T47D (cell line): ENCODE measurements at regions not wholly inside any gene's neighbourhood (a gene's known extent, or its start where the extent isn't known, plus 50 kb on each side); places are given as distances from the start of the nearest gene placed in this dataset.

Experiments used
- DNase-seq, 2 experiments: peaks; one replicate each; pipeline versions ENCODE4 v3.0.0 to v3.0.0-alpha.2; 2011 to 2012; ENCODE audit warnings: low read depth in 1 of 2, low spot score in 1 of 2
- JUND ChIP-seq: IDR thresholded peaks from 2 replicates; pipeline ENCODE4 v1.6.1; 2012; ENCODE audit warnings: low read depth
- in situ Hi-C: cut with HindIII; loops from 2 replicates; pipeline ENCODE4 v1.10.0; 2016; ENCODE audit warnings: low sequenced_read_pairs, low pct_unique_long_range_greater_than_20kb

- in situ Hi-C loops: no loop called here
- no peak for TF ChIP-seq JUND
- no peak for DNase-seq
Observed at GRCh38 chr5:29642601-29643000, 1550.9 kb upstream of the CDH6 start.

DNA sequence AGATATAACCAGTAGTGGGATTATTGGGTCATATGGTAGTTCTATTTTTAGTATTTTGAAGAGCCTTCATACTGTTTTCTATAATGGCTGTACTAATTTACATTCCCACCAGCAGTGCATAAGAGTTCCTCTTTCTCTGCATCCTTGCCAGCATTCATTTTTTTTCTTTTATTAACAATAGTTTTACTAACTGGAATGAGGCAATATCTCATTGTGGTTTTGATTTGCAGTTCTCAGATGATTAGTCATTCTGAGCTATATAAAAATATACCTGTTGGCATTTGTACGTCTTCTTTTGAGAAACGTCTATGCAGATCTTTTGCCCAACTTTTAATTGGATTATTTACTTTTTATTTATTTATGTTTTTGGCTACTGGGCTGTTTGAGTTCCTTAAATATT lies 1579.3 kb upstream of the CDH6 start:
- in situ Hi-C loops: no loop called here
- TF ChIP-seq JUND: no peak
- no peak for DNase-seq

DNA sequence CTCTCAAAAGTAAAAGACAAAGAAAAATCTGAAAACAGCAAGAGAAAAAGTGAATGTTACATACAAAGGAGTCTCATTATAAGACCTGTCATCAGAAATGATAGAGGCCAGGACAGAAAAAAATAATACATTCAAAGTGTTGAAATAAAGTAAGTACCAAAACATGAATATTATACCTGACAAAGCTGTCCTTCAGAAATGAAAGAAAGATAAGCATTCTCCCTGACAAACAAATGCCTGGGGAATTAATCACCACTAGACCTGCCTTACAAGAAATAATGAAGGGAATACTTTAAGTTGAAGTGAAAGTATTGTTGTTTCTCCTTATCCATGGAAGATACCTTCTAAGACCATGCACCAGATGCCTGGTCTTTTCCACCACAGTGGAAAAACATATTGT lies 1605.2 kb upstream of the CDH6 start:
- in situ Hi-C loops: no loop called here
- no peak for DNase-seq
- TF ChIP-seq JUND: no peak

DNA sequence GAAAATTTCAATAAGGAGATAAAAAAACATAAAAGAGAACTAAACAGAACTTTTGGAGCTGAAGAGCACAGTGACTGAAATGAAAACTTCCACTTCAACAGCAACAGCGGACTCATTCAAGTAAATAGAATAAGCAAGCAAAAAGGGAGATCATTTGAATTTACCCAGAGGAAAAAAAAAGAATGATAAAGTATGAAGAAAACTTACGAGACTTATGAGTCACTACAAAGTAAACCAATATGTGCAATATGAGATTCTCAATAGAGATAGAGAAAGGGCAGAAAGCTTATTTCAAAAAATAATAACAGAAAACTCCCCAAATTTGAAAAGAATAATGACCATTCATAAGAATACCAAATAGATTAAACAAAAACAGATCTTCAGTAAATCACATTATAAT lies 1605.7 kb upstream of the CDH6 start:
- TF ChIP-seq JUND: no peak
- in situ Hi-C loops: no loop called here
- no peak for DNase-seq

DNA sequence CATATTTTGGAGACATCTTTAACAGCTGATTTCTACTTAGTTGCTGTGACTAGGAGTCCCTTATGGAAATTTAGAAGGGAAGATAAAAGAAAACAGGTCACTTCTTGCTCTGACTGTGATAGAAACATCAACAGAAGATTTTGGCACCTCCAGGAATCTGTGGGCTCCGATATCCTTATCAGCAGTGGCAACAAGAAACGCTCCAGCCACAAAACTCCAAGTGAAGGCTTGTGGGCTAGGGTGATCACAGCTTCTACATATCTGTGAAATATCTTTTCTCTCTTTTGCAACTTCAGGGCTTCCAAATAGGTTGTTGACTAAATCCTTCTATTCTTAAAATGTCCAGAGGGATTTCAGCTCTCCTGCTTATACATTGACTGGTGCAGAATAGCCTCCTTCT lies 1625.5 kb upstream of the CDH6 start:
- DNase-seq: no peak
- in situ Hi-C loops: no loop called here
- no peak for TF ChIP-seq JUND

DNA sequence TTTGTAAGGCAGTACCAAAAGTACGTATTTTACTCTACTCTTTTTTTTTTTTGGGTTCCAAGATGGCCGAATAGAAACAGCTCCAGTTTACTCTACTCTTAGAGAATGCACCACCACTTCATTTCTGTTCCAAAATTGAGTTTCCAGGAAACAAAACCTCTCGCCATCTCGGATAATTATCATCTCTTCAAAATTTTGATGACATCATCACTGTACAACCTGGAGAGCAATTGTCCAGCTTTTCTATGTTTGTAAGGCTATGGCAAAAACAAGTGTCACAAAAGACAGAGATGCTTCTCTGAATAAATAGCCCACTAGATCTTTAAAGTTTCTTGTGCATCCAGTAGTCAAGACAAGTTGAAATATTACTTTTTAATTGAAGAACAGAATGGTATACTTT lies 1631.9 kb upstream of the CDH6 start:
- no peak for DNase-seq
- TF ChIP-seq JUND: no peak
- in situ Hi-C loops: no loop called here

GRCh38 chr5:29550523-29550922 lies 1643.0 kb upstream of the CDH6 start:
- in situ Hi-C loops: no loop called here
- DNase-seq: no peak
- no peak for TF ChIP-seq JUND

- no peak for DNase-seq
- in situ Hi-C loops: no loop called here
- TF ChIP-seq JUND: no peak
Observed at GRCh38 chr5:29548262-29548661, 1645.2 kb upstream of the CDH6 start.

DNA sequence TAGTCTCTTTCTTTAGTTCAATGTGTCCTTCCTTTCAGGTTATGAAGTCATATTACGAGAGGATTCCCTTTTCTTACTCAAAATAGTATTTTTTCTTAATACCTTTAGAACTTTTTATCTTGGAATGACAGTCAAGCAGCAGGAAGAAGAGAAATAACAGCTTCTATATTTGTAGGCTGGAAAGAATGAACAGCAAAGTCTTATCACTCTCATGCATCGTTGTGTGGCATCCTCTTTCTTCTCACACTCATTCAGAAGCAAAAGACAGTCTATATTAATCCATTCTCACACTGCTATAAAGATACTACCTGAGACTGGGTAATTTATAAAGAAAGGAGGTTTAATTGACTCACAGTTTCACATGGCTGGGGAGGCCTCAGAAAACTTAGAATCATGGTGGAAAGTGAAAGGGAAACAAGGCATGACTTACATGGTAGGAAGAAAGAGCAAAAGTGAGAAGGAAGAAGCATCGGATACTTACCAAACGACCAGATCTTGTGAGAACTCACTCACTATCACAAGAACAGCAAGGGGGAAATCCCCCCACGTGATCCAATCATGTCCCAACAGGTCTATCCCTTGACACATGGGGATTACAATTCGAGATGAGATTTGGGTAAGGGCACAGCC lies 1646.1 kb upstream of the CDH6 start:
- no peak for TF ChIP-seq JUND
- in situ Hi-C loops: no loop called here
- DNase-seq: no peak

DNA sequence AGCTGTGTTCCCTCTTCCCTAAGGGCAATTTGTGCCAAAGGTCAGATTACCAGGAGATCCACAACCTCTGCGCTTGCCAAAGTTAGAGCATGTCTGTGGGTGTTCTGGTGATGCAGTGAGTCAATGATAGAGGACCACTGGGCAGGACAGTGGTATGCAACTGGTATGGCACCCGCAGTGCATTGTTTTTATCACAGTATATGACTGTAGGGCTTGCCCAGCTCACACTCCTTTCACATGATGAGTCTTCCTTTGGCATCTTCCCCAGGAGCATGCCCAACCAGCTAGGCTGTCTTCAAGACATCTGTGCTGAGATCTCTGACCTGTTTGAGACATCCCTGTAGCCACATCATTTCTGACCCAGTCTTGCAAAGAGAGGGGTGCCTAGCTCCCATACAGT lies 1650.0 kb upstream of the CDH6 start:
- in situ Hi-C loops: no loop called here
- TF ChIP-seq JUND: no peak
- no peak for DNase-seq

DNA sequence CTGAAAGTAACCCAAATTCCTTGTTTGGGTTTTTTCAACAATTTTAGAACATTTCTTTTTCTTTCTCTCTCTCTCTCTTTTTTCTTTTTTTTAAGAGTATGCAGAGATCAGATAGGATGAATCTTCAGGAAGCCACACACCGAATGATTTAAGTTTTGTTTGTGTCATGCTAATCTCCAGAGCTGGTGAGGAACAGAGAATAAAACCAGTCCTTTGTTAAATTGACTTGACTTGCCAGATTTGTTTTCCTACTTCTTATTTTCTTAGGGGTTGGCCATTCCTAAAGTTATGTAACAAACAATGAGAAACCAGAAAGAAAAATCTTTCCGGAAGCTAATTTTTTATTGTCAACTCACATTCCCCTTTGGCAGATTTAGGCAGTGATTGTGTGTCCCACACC lies 1669.3 kb upstream of the CDH6 start:
- no peak for DNase-seq

GRCh38 chr5:29518176-29518575 lies 1675.3 kb upstream of the CDH6 start:
- in situ Hi-C loops: no loop called here
- DNase-seq: no peak
- no peak for TF ChIP-seq JUND

More for the DNA sequence above, 1669.3 kb upstream of the CDH6 start:
- in situ Hi-C loops: no loop called here
- TF ChIP-seq JUND: no peak

DNA sequence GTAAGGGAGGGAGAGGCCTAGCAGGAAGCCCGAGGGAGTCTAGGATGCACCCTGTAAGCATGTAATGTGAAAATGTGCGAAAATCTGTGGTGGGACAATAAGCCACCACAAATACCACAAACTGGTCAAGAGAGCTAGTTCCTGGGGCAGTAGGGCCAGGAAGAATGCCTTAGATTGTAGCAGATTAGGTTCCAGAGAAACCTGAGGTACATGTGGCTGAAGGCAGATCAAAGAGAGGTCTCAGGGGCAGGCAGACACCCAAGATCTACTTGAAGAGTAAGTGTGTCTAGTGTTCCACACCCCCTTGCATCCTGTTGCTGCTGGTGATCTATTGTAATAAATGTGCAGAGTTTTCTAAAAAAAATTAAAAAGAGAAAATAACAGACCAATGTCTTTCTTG lies 1677.3 kb upstream of the CDH6 start:
- in situ Hi-C loops: no loop called here
- no peak for TF ChIP-seq JUND
- DNase-seq: no peak

DNA sequence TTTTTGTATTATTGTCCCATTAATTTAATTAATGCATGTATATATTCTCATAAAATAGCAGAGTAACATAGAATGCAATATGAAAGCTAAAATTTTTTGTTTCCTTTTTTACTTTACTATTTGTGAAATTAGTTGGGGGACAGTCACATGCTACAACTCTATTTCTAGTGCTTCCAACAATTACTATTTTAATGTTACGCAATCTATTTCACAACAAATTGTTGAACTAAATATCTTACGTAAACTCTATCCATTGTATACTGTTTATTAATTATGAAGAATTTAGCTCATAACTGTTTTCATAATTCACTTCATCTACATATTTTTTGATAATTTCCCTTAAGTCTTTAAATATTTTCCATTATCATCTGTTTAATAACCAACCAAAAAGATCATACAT lies 1685.4 kb upstream of the CDH6 start:
- no peak for TF ChIP-seq JUND
- in situ Hi-C loops: no loop called here
- DNase-seq: no peak
